GM20000 (cell line): ENCODE measurements at regions not wholly inside any gene's neighbourhood (a gene's known extent, or its start where the extent isn't known, plus 50 kb on each side); places are given as distances from the start of the nearest gene placed in this dataset.

Source experiments
- DNase-seq: peaks from one replicate; pipeline ENCODE4 v3.0.0; 2012; ENCODE audit warnings: low spot score
- CTCF ChIP-seq: IDR thresholded peaks from 2 replicates; pipeline ENCODE4 v1.5.1; 2012; ENCODE audit warnings: mild to moderate bottlenecking, control low read depth; ENCODE audit errors: extremely low read depth, missing control alignments

GRCh38 chr1:199057322-199057721, 418.5 kb downstream of the PTPRC start:
- no peak for TF ChIP-seq CTCF
- no peak for DNase-seq

GRCh38 chr1:199058281-199058680, 419.4 kb downstream of the PTPRC start:
- DNase-seq = no peak
- no peak for TF ChIP-seq CTCF

GRCh38 chr1:199064971-199065370, 426.1 kb downstream of the PTPRC start:
- no peak for DNase-seq
- TF ChIP-seq CTCF = no peak

- peak; percentile 17 for DNase-seq
- TF ChIP-seq CTCF = no peak
Observed at GRCh38 chr1:199067483-199067882, 428.6 kb downstream of the PTPRC start.

- no peak for TF ChIP-seq CTCF
- no peak for DNase-seq
Observed at GRCh38 chr1:199071080-199071479, 432.2 kb downstream of the PTPRC start.

- DNase-seq = no peak
- no peak for TF ChIP-seq CTCF
Observed at GRCh38 chr1:199073166-199073565, 434.3 kb downstream of the PTPRC start.

- DNase-seq = no peak
- TF ChIP-seq CTCF = no peak
Observed at GRCh38 chr1:199075792-199076191, 437.0 kb downstream of the PTPRC start.
